CD4-positive, alpha-beta T cell treated with Interleukin-4 for 1 hour (primary cell): ENCODE measurements at regions not wholly inside any gene's neighbourhood (a gene's known extent, or its start where the extent isn't known, plus 50 kb on each side); places are given as distances from the start of the nearest gene placed in this dataset.
"Not testable (repeated sequence)": the region's sequence is repeated elsewhere in the genome, so short reads cannot be mapped to it uniquely, and the experiment has no call there.

Experiments used
- DNase-seq, 2 donors: peaks; one replicate each; pipeline ENCODE4 v3.0.0-alpha.2; 2020 to 2022

- DNase-seq = no peak
Measured at GRCh38 chr14:26655128-26655527, 57.3 kb upstream of the NOVA1 start.

GRCh38 chr14:26663506-26663905 is 65.7 kb upstream of the NOVA1 start:
- DNase-seq = no peak

GRCh38 chr14:26678732-26679420 is 81.0 kb upstream of the NOVA1 start:
- DNase-seq = not testable (repeated sequence)

GRCh38 chr14:26685401-26685800 is 87.6 kb upstream of the NOVA1 start:
- no peak for DNase-seq

- no peak for DNase-seq
Measured at GRCh38 chr14:26687301-26687837, 89.5 kb upstream of the NOVA1 start.

GRCh38 chr14:26694521-26694920 is 96.7 kb upstream of the NOVA1 start:
- DNase-seq = no peak

GRCh38 chr14:26702721-26703230 is 104.9 kb upstream of the NOVA1 start:
- no peak for DNase-seq

GRCh38 chr14:26703686-26704366 is 106.0 kb upstream of the NOVA1 start:
- DNase-seq = no peak

GRCh38 chr14:26707234-26707633 is 109.4 kb upstream of the NOVA1 start:
- no peak for DNase-seq

GRCh38 chr14:26709019-26709418 is 111.2 kb upstream of the NOVA1 start:
- DNase-seq = no peak

- DNase-seq = no peak
Measured at GRCh38 chr14:26719514-26719913, 121.7 kb upstream of the NOVA1 start.

GRCh38 chr14:26722258-26722657 is 124.4 kb upstream of the NOVA1 start:
- DNase-seq = no peak

- no peak for DNase-seq
Measured at GRCh38 chr14:26729851-26730250, 132.0 kb upstream of the NOVA1 start.

GRCh38 chr14:26730929-26731618 is 133.2 kb upstream of the NOVA1 start:
- no peak for DNase-seq

GRCh38 chr14:26735811-26736210 is 138.0 kb upstream of the NOVA1 start:
- DNase-seq = no peak

- DNase-seq = no peak
Measured at GRCh38 chr14:26738571-26738970, 140.7 kb upstream of the NOVA1 start.

GRCh38 chr14:26741711-26742212 is 143.9 kb upstream of the NOVA1 start:
- DNase-seq = no peak

- no peak for DNase-seq
Measured at GRCh38 chr14:26743284-26743683, 145.5 kb upstream of the NOVA1 start.

- no peak for DNase-seq
Measured at GRCh38 chr14:26744903-26745302, 147.1 kb upstream of the NOVA1 start.

GRCh38 chr14:26761532-26761931 is 163.7 kb upstream of the NOVA1 start:
- DNase-seq = no peak

- DNase-seq = no peak
Measured at GRCh38 chr14:26765301-26765700, 167.5 kb upstream of the NOVA1 start.

GRCh38 chr14:26765768-26766520 is 168.1 kb upstream of the NOVA1 start:
- DNase-seq = no peak

- no peak for DNase-seq
Measured at GRCh38 chr14:26766726-26767125, 168.9 kb upstream of the NOVA1 start.
